Sigmoid colon (tissue), 4 donors: ENCODE measurements at regions not wholly inside any gene's neighbourhood (a gene's known extent, or its start where the extent isn't known, plus 50 kb on each side); places are given as distances from the start of the nearest gene placed in this dataset.

ENCODE experiments used
- EP300 ChIP-seq, 4 donors: sonication (generic); formaldehyde crosslinking; IDR thresholded peaks; one replicate each; pipeline ENCODE4 v1.6.1; 2017; ENCODE audit warnings: antibody characterized with exemption in 4 of 4
- POLR2A ChIP-seq, 2 donors: fragments of 450-650 bp; IDR thresholded peaks; one replicate each; pipeline ENCODE4 v1.6.1; 2016; ENCODE audit warnings: antibody characterized with exemption in 2 of 2, mild to moderate bottlenecking in 2 of 2, moderate library complexity in 2 of 2

- TF ChIP-seq POLR2A (IDR thresholded peaks at IDR 0.05) (no peak), EP300 (IDR thresholded peaks at IDR 0.05) (no peak)
Observed at GRCh38 chr2:220077488-220077887, 450.1 kb downstream of the SLC4A3 start.
